DMS79 (cell line): ENCODE measurements at regions not wholly inside any gene's neighbourhood (a gene's known extent, or its start where the extent isn't known, plus 50 kb on each side); places are given as distances from the start of the nearest gene placed in this dataset.
"Not testable (repeated sequence)": the region's sequence is repeated elsewhere in the genome, so short reads cannot be mapped to it uniquely, and the experiment has no call there.

Source experiments
- DNase-seq: peaks from one replicate; lab custom pipeline; 2025; lab: John Stamatoyannopoulos, UW

GRCh38 chr5:92560698-92561401 lies 1020.2 kb downstream of the NR2F1-AS1 start:
- DNase-seq, result peak; percentile 78

- peak; percentile 36 for DNase-seq
Observed at GRCh38 chr5:92559781-92560180, 1021.2 kb downstream of the NR2F1-AS1 start.

DNA sequence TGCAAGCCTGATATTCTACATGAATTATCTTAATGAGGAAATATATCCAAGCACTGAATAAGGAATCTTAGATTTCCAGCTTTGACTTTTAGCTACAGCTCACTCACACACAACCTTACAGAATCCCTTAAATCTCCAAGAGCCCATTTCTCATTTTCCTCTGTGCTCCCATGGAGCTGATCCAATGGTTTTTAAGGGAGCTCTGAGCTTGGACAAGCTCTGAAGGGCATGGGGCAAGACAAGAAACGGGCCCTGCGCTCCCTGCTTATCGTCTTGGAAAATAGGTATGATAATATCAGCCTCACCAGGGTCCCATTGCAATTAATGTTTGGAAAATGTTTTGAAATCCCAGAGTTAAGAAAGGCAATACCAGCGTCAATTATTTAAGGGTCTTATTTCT lies 1021.7 kb downstream of the NR2F1-AS1 start:
- DNase-seq, result no peak

- DNase-seq, result no peak
Observed at GRCh38 chr5:92556747-92557146, 1024.3 kb downstream of the NR2F1-AS1 start.

GRCh38 chr5:92554447-92555085 lies 1026.5 kb downstream of the NR2F1-AS1 start:
- DNase-seq, result no peak

GRCh38 chr5:92553326-92553725 lies 1027.7 kb downstream of the NR2F1-AS1 start:
- DNase-seq, result no peak

- no peak for DNase-seq
Observed at GRCh38 chr5:92552206-92553160, 1028.5 kb downstream of the NR2F1-AS1 start.

DNA sequence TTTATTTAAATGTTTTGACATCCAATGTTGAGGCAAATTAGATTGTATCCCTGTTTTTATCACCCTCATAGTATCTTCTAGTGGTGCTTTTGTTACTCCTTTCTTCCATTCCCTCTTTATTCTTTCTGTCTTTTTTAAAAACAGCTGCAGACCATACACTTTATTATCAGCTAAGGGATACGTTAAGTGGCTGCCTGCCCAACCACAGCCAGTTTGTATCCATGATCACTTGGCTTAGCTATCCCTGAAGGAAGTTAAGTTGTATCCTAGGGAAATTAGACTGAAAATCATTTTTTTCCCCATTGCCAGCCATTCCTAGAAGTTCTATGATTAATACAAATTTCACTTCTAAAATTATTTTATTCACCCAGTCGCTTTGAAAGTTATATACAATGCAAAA lies 1032.7 kb downstream of the NR2F1-AS1 start:
- DNase-seq, result no peak

- no peak for DNase-seq
Observed at GRCh38 chr5:92544596-92544995, 1036.4 kb downstream of the NR2F1-AS1 start.

- DNase-seq, result no peak
Observed at GRCh38 chr5:92544036-92544435, 1037.0 kb downstream of the NR2F1-AS1 start.

DNA sequence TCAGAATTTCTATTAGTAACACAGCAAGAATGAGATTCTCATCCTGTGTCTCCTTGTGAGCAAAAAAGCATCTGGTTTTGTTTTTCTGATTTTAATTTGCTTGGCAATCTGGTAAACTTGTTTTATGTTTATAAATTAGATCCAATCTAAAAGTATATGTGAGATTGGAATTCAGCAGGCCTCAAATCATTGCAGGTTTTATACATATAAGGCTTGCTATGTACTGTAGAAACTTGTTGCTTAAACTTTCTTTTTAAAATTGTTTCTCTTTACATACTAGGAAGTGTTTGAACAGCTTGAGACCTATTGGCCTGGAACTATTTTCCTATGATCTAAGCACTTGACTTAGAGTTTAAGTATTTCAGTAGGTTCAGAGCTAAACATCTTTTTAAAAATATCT lies 1037.8 kb downstream of the NR2F1-AS1 start:
- no peak for DNase-seq

GRCh38 chr5:92542017-92542416 lies 1039.0 kb downstream of the NR2F1-AS1 start:
- DNase-seq, result not testable (repeated sequence)

DNA sequence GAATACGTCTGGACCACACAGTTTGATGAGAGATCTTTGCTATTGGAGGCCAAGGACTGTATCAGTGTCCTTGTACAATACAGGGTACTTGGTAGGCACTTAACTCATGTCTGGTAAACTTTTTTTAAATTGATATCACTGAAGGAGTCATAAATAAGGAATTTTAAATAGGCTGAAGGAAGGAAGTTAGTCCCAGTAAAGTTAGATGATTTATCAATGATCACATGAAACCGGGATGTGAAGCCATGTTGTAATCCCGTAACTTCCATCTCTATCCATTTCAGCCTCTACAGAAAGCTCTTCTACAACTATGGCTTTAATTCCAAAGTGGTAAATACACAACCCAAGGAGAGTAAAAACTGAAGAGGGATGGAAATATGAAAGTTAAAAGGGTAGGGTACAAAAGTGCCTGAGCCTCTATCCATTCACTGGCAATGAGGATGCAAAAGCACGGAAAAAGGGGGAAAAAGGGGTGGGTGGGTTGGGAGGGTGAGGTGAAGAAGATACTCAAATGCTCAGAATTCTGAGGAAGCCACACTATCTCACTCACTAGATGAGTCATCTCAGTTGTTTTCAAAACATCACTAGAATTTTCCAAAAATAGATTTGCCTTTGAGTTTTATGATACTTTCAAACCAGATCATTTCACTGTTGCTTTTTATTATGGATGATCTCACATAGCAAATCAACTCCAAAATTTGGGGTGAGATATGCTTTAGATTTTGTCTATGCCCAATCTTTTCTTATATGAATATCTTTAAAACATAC lies 1053.5 kb downstream of the NR2F1-AS1 start:
- DNase-seq, result no peak

DNA sequence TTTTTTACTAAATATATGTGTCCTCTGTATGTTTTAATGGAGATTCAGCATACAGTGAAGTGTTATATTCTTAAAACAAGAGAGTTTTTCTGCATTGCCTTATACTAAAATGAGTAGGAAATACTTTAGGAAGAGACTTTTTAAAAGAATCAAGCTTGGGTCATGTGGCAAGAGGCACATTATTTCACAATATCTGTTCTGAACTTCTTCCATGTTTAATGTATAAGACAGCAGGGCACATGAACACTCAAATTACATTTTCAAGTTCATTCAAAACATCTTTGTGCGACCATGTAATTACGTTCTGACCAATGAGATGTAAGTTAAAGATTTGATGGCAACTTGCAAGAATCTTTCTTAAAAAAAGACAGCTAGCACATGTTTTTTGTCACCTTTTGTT lies 1055.9 kb downstream of the NR2F1-AS1 start:
- DNase-seq, result no peak

- no peak for DNase-seq
Observed at GRCh38 chr5:92519811-92520632, 1061.0 kb downstream of the NR2F1-AS1 start.

DNA sequence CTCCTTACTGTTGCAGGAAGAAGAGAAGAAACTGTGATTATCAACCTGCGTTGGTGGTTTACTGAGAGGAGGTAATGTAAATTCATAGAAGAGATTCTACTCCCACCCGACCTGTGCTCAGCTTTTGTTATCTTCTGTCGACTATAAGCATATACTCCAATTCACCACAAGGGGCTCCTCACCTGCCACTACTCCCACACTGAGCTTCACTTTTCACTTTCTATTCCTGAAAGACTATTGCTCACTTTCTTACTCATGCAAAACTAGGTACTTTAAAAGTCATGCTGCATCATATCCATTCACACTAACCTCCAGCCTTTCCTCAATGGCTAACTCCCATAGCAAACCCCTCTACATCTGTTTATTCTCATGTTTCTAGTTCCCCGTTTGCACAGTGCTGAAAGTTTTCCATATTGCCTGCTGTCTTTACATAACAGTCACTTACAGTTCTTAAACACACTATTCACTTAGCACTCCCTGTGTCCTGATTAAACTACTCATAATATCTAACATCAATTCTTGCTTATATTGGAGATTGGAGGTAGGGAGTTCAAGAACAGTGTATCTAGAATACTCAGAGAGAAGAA lies 1062.6 kb downstream of the NR2F1-AS1 start:
- DNase-seq, result no peak

DNA sequence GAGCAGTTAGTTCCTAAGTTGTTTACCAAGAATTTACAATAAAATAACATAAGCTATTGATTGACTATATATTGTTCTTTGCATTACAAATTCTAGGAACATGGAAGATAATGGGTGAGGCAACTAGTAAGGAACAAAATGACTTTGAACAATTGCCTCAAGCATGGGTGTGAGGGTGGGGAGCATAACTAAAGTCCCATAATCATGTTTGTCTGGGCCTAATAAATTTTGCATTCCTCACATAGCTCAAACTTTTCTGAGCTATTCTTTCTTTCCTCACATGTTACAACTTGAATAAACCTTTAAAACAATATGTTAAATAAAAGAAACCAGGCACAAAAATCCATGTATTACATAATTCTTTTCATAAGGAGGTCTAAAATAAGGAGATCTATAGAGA lies 1066.1 kb downstream of the NR2F1-AS1 start:
- no peak for DNase-seq

DNA sequence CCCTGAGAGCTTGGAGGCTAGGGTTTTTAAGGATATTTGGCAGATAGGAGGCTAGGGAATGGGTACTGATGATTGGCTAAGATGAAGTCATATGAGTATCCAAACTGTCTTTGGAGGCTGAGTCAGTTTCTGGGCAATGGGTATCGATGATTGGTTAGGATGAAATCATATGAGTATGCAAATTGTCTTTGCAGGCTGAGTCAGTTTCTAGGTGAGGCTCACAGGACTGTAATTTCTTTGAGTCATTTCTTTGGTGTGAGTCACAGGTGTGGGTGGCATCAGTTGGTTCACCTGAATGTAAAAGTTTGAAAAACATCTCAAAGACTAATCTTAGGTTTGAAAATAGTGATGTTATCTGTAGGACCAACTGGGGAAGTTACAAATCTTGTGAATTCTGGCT lies 1068.0 kb downstream of the NR2F1-AS1 start:
- no peak for DNase-seq

DNA sequence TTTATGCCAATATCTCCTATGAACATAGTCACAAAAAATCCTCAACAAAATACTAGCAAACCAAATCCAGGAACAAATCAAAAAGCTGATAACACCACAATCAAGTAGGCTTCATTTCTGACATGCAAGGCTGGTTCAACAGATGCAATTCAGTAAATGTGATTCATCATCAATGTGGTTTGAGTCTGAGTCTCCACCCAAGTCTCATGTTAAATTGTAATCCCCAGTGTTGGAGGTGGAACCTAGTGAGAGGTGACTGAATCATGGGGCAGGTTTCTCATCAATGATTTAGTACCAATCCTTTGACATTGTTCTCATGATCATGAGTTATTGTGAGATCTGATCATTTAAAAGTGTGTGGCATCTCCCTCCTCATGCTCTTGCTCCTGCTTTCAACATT lies 1072.7 kb downstream of the NR2F1-AS1 start:
- no peak for DNase-seq

GRCh38 chr5:92505925-92506324 lies 1075.1 kb downstream of the NR2F1-AS1 start:
- DNase-seq, result no peak

DNA sequence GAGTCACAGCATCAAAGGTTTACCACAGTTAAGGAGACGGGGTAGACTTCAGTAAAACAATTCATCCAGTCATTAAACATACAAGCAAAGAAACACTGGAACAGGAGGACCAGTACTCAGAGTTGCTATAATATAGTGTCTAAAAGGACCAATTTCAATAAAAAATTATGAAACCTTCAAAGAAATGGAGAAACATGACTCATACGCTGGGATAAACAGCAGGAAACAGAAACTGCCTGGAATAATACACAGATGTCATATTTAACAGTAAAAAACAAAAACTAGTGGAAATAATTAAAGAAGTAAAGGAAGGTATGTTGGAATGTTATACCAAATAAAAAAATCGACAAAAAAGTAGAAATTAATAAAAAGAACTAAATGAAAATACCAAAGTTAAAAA lies 1075.9 kb downstream of the NR2F1-AS1 start:
- no peak for DNase-seq
